ENCODE measurements at regions not wholly inside any gene's neighbourhood (a gene's known extent, or its start where the extent isn't known, plus 50 kb on each side); places are given as distances from the start of the nearest gene placed in this dataset.
A peak's percentile ranks its signal among the peaks of the same experiment; 100 is the strongest.

GRCh38 chr15:98155356-98155755 lies 194.9 kb downstream of the ARRDC4 start:
- intact Hi-C loops (cut with DNase I): no loop called here
- no peak overlapping the region for H3K4me3 ChIP-seq
- DNase-seq: no peak
- no peak overlapping the region for H3K27ac ChIP-seq
- WGBS (ENCODE audit: insufficient coverage, low coverage, low lambda C conversion rate, missing lambda C conversion rate): 67% methylated on average over 1 of the region's 1 CpG
- no peaks in the 10 kb centered on the region for H3K4me1 ChIP-seq
- H3K36me3 ChIP-seq: no peaks in the 10 kb centered on the region
- H3K9me3 ChIP-seq: no peaks in the 10 kb centered on the region
- no peak for ATAC-seq
- H3K27me3 ChIP-seq: no peaks in the 10 kb centered on the region
- no peak for TF ChIP-seq POLR2A (IDR thresholded peaks at IDR 0.05)
- TF ChIP-seq CTCF (IDR thresholded peaks at IDR 0.05): no peak

- H3K36me3 ChIP-seq: no peaks in the 10 kb centered on the region
- intact Hi-C loops (cut with DNase I): no loop called here
- no peak for DNase-seq
- 22% methylated on average over 8 of the region's 8 CpGs for WGBS (ENCODE audit: insufficient coverage, low coverage, low lambda C conversion rate, missing lambda C conversion rate)
- no peaks in the 10 kb centered on the region for H3K27me3 ChIP-seq
- TF ChIP-seq CTCF (IDR thresholded peaks at IDR 0.05) (no peak), POLR2A (IDR thresholded peaks at IDR 0.05) (no peak)
- H3K9me3 ChIP-seq: no peaks in the 10 kb centered on the region
- ATAC-seq: peak in 2 of 4 donors; percentile 24 to 35
- no peak overlapping the region for H3K4me3 ChIP-seq
- no peak overlapping the region for H3K27ac ChIP-seq
- no peaks in the 10 kb centered on the region for H3K4me1 ChIP-seq
These were observed 199.7 kb downstream of the ARRDC4 start for GRCh38 chr15:98160236-98160635.

- ATAC-seq: peak in 1 of 4 donors; percentile 10
- no peaks in the 10 kb centered on the region for H3K36me3 ChIP-seq
- H3K9me3 ChIP-seq: no peaks in the 10 kb centered on the region
- WGBS (ENCODE audit: insufficient coverage, low coverage, low lambda C conversion rate, missing lambda C conversion rate): 56% methylated on average over 8 of the region's 23 CpGs
- no peaks in the 10 kb centered on the region for H3K4me1 ChIP-seq
- intact Hi-C loops (cut with DNase I): no loop called here
- no peak overlapping the region for H3K4me3 ChIP-seq
- no peaks in the 10 kb centered on the region for H3K27me3 ChIP-seq
- no peak for TF ChIP-seq POLR2A (IDR thresholded peaks at IDR 0.05)
- no peak for TF ChIP-seq CTCF (IDR thresholded peaks at IDR 0.05)
- H3K27ac ChIP-seq: no peak overlapping the region
- DNase-seq: no peak
These were observed 203.0 kb downstream of the ARRDC4 start for GRCh38 chr15:98163319-98164045.

- Histone ChIP-seq H3K27ac (no peak overlapping the region), H3K36me3 (no peaks in the 10 kb centered on the region), H3K9me3 (no peaks in the 10 kb centered on the region), H3K27me3 (no peaks in the 10 kb centered on the region), H3K4me3 (no peak overlapping the region), H3K4me1 (no peaks in the 10 kb centered on the region)
- no peak for TF ChIP-seq POLR2A (IDR thresholded peaks at IDR 0.05)
- no peak for TF ChIP-seq CTCF (IDR thresholded peaks at IDR 0.05)
- DNase-seq: no peak
- intact Hi-C loops (cut with DNase I): no loop called here
- 9% methylated on average over 1 of the region's 1 CpG for WGBS (ENCODE audit: insufficient coverage, low coverage, low lambda C conversion rate, missing lambda C conversion rate)
- ATAC-seq: no peak
These were observed 204.1 kb downstream of the ARRDC4 start for GRCh38 chr15:98164571-98164970.
